ENCODE measurements at regions not wholly inside any gene's neighbourhood (a gene's known extent, or its start where the extent isn't known, plus 50 kb on each side); places are given as distances from the start of the nearest gene placed in this dataset.

GRCh38 chr21:20728691-20729090, 269.5 kb upstream of the NCAM2 start:
- Histone ChIP-seq H3K4me3 (no peak overlapping the region), H3K36me3 (no peaks in the 10 kb centered on the region), H3K4me1 (no peaks in the 10 kb centered on the region), H3K27me3 (no peaks in the 10 kb centered on the region), H3K27ac (no peak overlapping the region), H3K9me3 (peaks cover 0 to 5% (median 0%) of the 10 kb centered on the region in 12 donors)
- TF ChIP-seq CTCF (IDR thresholded peaks at IDR 0.05) (no peak), POLR2A (IDR thresholded peaks at IDR 0.05) (no peak)
- DNase-seq (no peak), ATAC-seq (no peak)
- intact Hi-C loops (cut with DNase I): no loop called here
- WGBS, 4 donors: 61 to 71% (median 68%) methylated on average over 6 of the region's 6 CpGs

GRCh38 chr21:20729376-20729775, 268.8 kb upstream of the NCAM2 start:
- H3K4me1 ChIP-seq: no peaks in the 10 kb centered on the region
- no peak overlapping the region for H3K27ac ChIP-seq
- no peak for DNase-seq
- WGBS, 4 donors: 70 to 83% (median 78%) methylated on average over 2 of the region's 2 CpGs
- H3K36me3 ChIP-seq: no peaks in the 10 kb centered on the region
- H3K27me3 ChIP-seq: no peaks in the 10 kb centered on the region
- H3K9me3 ChIP-seq: peaks cover 0 to 5% (median 0%) of the 10 kb centered on the region in 12 donors
- no peak for TF ChIP-seq POLR2A (IDR thresholded peaks at IDR 0.05)
- TF ChIP-seq CTCF (IDR thresholded peaks at IDR 0.05): no peak
- no peak overlapping the region for H3K4me3 ChIP-seq
- intact Hi-C loops (cut with DNase I): no loop called here
- ATAC-seq: no peak

GRCh38 chr21:20730441-20730840, 267.8 kb upstream of the NCAM2 start:
- TF ChIP-seq CTCF (IDR thresholded peaks at IDR 0.05) (no peak), POLR2A (IDR thresholded peaks at IDR 0.05) (no peak)
- H3K27me3 ChIP-seq: no peaks in the 10 kb centered on the region
- WGBS, 4 donors: 56 to 66% (median 60%) methylated on average over 6 of the region's 6 CpGs
- ATAC-seq (no peak), DNase-seq (no peak)
- H3K4me1 ChIP-seq: no peaks in the 10 kb centered on the region
- no peak overlapping the region for H3K4me3 ChIP-seq
- no peak overlapping the region for H3K27ac ChIP-seq
- no peaks in the 10 kb centered on the region for H3K36me3 ChIP-seq
- intact Hi-C loops (cut with DNase I): no loop called here
- peaks cover 0 to 5% (median 0%) of the 10 kb centered on the region in 12 donors for H3K9me3 ChIP-seq

- H3K9me3 ChIP-seq: peaks cover 0 to 10% (median 0%) of the 10 kb centered on the region in 12 donors
- no peak overlapping the region for H3K4me3 ChIP-seq
- H3K36me3 ChIP-seq: no peaks in the 10 kb centered on the region
- no peaks in the 10 kb centered on the region for H3K4me1 ChIP-seq
- no peaks in the 10 kb centered on the region for H3K27me3 ChIP-seq
- intact Hi-C loops (cut with DNase I): no loop called here
- TF ChIP-seq CTCF (IDR thresholded peaks at IDR 0.05) (no peak), POLR2A (IDR thresholded peaks at IDR 0.05) (no peak)
- 67 to 80% (median 71%) methylated on average over 1 of the region's 1 CpG for WGBS, 4 donors
- ATAC-seq (no peak), DNase-seq (no peak)
- H3K27ac ChIP-seq: no peak overlapping the region
These were observed 263.0 kb upstream of the NCAM2 start for GRCh38 chr21:20735257-20735656.

Measured in heart left ventricle (tissue), 16 donors.